Endometrium (tissue), 2 donors: ENCODE measurements at regions not wholly inside any gene's neighbourhood (a gene's known extent, or its start where the extent isn't known, plus 50 kb on each side); places are given as distances from the start of the nearest gene placed in this dataset.
"Not testable (repeated sequence)": the region's sequence is repeated elsewhere in the genome, so short reads cannot be mapped to it uniquely, and the experiment has no call there.

Experiments used
- FAIRE-seq: peaks from 2 replicates; lab custom pipeline; 2012; peaks lifted over from hg19 to GRCh38; lab: Jason Lieb, UNC
- donor health status: control.
- donor health status: control.

DNA sequence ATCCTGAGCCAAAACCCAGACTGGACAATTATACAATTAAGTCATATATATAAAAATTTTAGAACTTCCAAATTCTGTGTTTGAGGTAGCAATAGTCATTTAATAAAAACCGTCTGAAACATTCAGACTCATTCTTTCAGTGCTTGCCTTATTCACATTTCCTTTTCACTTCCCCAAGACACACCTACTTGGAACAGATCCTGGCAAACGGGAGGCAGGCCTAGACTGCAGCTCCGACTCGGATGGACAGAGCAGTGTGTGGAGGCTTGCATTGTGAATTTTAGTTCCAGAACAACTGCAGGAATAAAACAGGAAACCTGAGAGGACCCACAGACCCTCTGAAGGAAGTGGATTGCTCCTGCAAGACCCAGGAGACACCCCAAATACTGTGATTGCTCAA, 341.4 kb downstream of the CNTN3 start:
- FAIRE-seq = no peak

DNA sequence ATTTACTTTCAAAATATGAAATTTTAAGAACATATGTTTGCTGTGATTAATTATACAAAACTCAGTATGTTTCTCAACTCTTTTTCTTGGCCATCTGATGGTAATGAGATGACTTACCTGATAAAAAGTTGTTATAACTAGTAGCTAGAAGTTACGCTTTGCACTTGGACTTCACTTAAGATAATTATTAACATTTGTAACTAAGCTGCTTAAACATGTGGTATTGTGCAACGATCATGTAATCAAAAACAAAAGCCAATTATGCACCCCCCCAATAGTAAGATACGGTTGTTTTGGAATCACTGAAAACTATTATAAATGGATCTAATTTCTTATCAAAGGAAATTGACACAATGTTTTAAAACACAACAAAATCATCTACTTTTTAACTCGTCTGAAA, 342.9 kb downstream of the CNTN3 start:
- peak; percentile 62 for FAIRE-seq

DNA sequence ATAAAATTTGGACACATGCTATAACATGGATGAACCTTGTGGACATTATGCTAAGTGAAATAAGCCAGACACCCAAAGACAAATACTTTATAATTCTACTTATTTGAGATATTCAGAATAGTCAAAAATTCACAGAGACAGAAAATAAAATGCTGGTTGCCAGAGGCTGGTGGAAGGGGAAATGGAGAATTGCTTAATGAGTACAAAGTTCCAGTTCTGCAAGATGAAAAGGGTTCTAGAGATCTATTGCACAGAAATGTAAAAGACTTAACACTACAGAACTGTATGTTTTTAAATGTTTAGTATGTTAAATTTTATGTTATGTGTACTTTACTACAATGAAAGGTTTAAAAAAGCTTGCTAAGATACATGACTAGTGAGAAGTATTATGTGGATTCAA, 344.8 kb downstream of the CNTN3 start:
- no peak for FAIRE-seq

DNA sequence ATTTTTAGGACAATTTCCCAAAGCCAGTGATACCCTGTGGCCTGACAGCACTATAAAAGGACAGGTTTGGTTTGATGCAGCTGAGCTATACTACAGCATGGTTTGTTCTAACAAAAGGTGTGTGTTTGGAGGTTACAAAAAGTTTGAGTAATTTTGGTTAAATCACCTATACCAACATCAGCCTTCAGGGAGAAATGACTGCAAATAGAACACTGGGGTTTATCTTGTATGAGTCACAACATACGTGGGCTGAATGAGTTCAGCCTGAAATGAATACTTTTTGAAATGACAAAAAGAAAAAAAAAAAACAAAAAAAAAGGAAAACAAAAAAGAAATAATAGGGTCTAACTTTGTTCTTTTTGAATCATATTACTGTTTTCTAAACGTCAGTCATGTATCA, 345.7 kb downstream of the CNTN3 start:
- peak; percentile 54 for FAIRE-seq

DNA sequence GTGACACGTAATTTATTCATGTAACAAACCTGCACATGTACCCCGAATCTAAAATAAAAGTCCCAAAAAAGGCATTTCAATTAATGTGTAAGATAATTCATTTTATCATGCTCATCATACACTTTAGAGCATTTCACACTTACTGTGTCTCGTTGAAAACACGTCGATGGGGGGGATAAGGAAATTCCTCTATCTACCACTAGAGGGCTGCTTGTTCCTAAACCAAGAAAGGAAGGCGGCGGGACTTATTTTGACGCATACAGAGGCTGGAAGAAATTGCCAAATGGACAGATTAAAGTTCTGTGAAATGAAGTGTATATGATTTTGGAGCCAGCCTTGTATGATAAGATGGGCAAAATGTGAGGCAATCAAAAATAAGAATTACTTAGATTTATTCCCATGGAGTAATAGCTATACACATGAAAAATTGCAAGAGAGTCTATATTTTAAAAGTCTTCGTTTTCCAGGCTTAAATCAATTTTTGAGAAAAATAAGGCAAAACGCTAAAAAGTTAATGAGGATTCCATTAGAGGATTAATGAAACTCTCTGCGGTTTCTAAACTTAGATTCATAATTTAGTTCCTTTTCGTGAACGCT, 346.8 kb downstream of the CNTN3 start:
- FAIRE-seq = peak; percentile 15

DNA sequence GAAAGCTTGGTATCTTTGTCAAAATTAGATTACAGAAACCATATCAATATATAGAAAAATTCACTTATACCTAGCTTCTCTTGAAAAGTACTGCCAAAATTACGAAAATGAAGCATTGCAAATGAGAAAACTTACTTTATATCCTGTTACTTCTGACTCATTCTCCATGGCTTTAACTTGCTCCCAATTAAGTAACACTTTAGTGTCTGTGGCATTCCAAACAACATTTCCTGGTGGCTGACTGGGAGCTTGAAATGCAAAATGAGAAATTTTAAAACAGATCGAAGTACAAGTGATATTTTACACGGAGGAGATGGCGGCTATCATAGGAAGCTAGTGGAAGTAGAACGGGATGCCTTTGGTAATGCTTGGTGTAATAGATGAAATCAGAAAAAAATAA, 347.3 kb downstream of the CNTN3 start:
- FAIRE-seq = no peak

DNA sequence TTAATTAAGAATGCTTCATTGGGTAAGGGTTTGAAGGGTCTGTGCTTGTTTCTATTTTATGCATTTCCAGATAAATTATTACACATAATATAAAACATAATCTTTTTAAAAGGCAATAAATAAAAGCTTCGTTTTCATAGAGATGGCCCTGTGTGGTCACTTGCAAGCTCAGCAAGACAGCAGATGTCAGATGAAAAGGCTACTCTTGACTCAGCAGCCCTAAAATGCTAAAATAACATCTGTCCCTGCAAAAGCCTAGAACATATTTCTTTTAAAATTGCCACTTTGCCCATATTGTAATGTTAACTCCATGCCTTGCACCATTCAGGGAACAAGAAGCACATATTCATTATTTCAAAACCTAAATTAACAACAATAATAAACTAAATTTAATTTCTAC, 349.4 kb downstream of the CNTN3 start:
- peak; percentile 12 for FAIRE-seq

DNA sequence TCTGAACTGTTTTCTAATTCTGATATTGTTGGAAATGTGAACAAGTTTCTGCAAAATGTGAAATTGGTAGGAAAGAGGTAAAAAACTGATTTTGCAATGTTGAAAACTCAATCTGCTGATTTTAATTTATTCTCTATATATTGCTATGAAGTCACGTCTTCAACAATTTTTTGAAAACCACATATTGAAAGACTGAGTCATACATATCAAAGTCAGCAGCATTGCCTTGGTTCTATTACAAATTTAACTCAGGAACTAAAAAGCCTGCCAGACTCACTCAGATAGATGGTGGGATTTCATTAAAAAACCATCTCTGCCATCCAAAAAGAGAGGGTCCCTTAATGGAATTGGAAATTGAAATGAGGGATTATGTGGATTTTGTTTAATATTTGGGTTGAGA, 351.4 kb downstream of the CNTN3 start:
- FAIRE-seq = no peak

DNA sequence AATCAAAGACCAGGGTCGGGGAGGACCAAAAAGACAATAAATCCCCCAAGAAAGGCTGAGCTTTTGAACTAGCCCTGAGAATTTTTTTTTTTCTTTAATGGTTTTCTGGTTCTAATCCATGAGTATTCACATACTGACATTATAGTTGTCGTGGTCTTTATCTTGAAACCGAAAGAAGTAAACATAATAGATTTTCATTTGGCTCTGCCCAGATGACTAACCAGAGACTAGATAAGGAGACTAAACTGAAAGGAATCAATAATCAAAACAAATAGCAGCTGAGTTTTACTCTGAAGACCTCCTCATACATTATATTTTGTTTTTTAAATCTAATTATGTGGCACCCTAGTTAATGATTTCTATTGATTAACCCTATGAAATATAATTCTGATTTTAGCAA, 381.4 kb downstream of the CNTN3 start:
- no peak for FAIRE-seq

DNA sequence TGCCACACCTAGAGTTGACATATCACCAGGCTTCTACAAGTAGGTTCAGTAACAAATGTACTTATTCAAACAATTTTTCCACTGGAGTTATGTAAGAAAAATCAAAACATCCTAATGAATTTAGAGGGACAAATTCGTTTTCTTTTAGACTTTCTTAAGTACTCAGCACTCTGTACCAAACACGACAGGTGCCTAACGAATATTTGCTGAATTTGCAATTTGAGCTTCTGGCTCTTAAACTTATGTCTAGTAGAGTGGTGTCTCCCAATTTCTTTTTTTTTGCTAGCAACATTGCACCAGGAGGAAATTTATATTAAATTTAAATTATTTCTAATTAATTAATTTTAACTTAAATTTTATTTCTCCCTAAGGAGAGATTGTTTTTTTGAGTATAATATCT, 397.0 kb downstream of the CNTN3 start:
- FAIRE-seq = no peak

DNA sequence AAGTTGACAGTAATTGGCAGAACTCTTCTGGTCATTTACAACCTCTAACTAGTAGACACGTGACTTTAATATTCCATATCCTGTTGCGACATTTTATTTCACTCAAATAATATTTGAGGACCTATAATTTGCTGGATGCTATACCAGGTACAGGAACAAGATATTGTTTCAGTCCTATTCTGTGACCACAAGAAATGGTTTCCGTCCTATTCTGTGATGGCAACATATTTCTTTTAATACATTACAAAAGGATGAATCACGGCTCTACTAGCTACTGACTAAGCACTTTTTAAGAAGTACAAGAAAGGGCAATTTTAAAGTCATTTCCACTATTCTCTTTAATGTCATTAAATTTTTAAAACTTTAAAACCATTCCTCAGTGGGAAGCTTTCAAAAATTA, 400.2 kb downstream of the CNTN3 start:
- FAIRE-seq = no peak

DNA sequence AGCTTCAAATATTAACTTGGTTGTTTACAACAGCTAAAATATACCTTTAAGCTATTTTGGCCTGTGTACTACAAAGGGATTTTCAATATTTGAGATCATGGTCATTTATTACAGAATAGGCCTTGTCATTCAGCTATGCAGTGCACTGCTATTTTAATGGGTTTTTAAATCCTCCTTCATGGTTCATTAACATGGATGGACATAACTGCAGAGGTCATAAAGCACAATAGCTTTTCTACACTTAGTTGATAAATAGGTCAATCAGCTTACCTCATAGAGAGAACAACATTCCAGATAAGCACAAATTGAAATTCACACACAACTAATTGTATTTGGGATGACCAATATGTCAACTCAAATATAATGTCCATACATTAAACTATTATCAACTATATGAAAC, 403.7 kb downstream of the CNTN3 start:
- FAIRE-seq = no peak

DNA sequence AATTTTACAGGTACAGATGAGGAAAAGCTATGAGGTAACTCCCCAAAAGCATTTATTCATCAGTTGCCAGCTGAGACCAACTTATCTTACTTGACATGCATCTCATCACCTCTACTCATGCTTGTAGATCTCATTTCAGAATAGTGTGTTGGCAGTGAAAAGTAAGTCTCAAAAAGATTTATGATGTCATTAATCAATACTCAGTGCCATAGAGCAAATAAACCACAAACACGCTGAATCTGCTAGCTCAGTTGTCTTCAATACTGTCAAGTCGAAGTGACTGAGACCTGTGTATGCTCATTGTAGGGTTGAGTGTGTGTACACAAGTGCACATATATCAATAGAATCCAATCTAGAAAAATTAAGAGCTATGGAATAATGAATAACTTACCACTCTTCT, 413.5 kb downstream of the CNTN3 start:
- no peak for FAIRE-seq

DNA sequence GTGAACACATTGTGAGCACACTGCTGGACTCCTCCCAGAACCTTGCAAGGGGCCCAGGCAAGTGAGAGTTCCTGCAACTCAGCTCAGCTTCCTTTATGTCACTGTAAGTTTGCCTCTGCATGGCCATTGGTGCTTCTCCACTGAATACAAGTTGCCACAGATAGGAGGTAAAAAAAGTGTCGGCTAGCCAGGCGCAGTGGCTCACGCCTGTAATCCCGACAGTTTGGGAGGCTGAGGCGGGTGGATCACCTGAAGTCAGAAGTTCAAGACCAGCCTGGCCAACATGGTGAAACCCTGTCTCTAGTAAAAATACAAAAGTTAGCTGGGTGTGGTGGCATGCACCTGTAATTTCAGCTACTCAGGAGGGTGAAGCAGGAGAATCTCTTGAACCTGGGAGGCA, 435.8 kb downstream of the CNTN3 start:
- not testable (repeated sequence) for FAIRE-seq

DNA sequence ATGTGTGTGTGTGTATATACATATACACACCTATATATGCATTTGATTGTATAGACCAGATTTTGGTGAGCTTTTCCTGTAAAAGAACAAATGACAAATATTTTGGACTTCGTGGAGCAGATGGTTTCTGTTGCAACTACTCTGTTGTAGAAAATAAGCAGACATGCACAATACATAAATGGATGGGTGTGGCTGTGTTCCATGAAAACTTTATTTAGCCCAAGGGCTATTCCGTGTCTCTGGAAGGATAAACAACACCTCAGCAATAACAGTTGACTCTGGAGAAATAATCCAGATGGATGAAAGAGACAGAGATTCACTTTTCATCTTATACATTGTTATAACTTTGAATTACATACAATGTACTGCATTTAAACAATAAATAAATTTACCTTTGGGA, 441.4 kb downstream of the CNTN3 start:
- FAIRE-seq = no peak

DNA sequence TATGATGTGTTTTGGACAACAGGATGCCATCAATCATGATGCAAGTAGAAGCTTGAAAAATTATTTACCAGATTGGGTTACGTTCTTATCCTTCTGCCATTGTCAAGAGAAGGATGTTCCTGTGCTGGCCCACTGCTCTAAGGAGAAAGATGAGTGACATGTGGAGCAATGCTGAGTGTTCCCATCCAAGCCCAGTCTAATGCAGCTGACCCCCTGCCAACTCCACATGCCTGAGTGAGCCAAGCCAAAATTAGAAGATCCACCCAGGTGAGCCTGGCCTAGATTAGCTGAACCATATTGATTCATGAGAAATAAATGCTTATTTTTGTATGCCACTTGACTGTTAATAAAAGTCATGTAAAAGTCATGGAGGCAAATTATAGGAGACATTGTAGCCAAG, 446.5 kb downstream of the CNTN3 start:
- no peak for FAIRE-seq

DNA sequence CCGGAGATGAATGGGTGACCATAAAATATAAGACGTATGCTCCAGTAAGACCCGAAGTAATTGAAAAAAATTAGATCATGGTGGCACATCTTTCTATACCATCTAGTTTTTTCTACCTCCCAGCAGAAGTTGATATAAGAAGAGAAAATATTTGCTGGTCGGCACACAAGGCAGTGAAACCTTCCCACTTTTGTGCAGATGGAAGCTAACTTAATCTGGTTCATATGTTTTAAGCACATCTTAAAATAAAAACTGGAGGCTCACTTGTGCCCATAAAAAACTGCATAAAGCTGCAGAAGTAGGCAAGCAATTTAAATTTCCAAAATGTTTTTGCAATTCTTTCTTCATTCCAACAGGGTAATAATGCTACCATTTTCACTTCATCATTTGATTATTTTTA, 449.2 kb downstream of the CNTN3 start:
- no peak for FAIRE-seq

DNA sequence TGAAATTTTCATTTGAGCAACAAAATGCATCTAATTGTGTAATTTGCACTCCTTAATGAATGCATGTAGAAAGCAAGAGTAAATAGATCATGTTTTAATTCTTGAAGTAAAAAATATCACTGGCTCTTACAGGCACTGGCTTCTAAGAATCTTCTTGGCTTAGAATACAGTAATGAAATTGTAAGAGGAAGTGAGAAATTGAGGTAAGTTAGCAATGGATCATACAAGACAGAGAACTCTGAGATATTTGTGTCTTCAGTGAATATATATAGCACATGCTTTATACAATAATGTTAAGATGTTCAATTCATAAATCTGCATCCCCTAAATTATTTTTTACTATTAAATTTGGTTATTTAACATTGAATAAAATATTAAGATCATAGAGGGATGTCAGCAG, 465.0 kb downstream of the CNTN3 start:
- no peak for FAIRE-seq

DNA sequence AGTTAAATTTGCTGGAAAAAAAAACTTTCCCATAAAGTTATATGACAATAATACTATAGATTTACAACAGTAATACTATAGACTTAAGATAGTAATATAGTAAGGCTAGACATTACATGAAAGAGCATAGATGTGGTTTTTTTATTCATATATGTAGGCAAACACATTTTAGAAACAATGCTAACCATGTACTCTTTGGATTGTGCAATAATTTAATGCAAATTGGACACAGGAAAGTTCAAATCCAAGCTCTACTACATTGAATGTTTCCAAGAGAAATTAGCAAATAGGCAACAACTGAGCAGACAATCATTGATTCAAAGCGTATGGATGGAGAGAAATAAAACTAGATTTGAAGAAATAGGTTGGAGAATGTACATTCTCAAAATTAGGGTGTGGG, 469.2 kb downstream of the CNTN3 start:
- FAIRE-seq = no peak

DNA sequence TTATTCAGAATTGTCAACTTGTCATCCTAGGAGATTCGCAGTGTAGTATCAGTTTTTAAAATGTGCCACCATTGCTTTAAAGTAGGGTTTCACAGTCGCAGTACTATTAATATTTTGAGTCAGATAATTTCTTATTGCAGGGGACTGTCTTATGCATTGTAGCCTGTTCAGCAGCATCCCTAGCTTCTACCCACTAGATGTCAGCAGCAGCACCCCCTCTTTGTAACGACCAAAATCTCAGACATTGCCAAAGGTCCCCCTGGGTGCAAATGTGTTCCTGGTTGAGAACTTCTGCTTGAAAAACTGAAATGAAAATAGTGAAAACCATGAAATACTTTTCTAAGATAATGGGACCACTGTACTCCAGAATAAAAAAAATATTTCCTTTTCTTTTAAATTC, 474.8 kb downstream of the CNTN3 start:
- no peak for FAIRE-seq

DNA sequence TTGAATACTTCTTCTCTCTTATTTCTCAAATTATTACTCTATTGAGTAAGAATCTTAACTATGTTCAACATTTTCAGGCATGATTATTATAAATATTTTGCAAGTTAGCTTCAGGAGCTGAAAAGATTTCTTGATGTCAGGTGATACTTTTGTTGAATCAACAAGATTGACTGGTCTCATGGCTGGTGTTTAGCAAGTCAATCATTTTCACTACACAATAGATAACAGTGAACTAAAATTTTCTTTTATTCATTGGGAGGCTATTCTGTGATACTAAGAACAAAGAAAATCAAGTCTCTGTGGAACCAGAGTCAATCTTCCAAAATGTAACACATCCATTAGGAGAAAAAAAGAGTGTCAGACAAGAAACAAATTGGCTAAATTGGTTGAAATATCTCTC, 476.7 kb downstream of the CNTN3 start:
- no peak for FAIRE-seq

DNA sequence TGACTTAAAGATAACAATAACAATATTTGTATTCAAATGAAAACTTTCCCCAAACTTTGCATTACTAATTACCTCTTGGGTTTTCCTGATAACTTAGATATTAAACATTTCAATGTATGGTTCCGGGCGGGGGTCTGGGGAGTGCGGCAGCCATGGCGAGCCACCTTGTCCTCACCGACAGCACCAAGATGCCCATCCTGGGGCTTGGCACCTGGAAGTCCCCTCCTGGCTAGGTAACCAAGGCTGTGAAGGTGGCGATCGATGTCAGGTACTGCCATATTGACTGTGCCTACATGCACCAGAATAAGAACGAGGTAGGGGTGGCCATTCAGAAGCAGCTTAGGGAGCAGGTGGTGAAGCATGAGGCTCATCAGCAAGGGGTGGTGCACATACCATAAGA, 478.7 kb downstream of the CNTN3 start:
- FAIRE-seq = no peak

DNA sequence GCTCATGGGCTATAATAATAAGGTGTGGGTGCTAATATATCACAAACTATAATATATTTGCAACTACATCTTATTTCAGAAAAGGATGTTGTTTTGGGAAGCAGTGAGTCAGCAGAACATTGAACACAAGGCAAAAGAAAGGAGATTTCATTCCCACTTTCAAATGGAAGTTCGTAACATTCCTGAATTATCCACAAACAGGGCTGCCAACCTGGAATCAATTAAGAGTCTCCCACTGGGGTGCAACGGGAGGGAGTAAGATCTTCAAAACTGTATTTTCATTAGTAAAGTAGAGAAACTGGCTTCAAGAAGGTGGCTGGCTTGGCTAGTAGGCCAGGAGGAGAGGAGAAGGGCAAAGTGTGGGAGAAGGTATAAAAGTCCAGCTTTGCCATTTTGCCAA, 479.6 kb downstream of the CNTN3 start:
- FAIRE-seq = no peak

DNA sequence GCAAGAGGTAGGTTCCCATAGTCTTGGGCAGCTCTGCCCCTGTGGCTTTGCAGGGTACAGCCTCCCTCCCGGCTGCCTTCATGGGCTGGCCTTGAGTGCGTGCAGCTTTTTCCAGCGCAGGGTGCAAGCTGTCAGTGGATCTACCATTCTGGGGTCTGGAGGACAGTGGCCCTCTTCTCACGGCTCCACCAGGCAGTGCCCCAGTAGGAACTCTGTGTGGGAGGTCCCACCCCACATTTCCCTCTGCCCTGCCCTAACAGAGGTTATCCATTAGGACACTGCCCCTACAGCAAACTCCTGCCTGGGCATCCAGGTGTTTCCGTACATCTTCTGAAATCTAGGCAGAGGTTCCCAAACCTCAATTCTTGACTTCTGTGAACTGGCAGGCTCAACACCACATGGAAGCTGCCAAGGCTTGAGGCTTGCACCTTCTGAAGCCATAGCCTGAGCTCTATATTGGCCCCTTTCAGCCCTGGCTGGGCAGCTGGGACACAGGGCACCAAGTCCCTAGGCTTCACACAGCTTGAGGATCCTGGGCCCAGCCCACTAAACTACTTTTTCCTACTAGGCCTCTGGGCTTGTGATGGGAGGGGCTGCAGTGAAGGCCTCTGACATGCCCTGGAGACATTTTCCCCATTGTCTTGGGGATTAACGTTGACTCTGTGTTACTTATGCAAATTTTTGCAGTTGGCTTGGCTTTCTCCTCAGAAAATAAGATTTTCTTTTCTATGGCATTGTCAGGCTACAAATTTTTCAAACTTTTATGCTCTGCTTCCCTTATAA, 482.7 kb downstream of the CNTN3 start:
- not testable (repeated sequence) for FAIRE-seq
